Suppressor macrophage treated with lipopolysaccharide for 4 hours (primary cell): ENCODE measurements at regions not wholly inside any gene's neighbourhood (a gene's known extent, or its start where the extent isn't known, plus 50 kb on each side); places are given as distances from the start of the nearest gene placed in this dataset.
"Not testable (repeated sequence)": the region's sequence is repeated elsewhere in the genome, so short reads cannot be mapped to it uniquely, and the experiment has no call there.

ENCODE experiments used
- DNase-seq: peaks from one replicate; pipeline ENCODE4 v3.0.0-alpha.2; 2020

DNA sequence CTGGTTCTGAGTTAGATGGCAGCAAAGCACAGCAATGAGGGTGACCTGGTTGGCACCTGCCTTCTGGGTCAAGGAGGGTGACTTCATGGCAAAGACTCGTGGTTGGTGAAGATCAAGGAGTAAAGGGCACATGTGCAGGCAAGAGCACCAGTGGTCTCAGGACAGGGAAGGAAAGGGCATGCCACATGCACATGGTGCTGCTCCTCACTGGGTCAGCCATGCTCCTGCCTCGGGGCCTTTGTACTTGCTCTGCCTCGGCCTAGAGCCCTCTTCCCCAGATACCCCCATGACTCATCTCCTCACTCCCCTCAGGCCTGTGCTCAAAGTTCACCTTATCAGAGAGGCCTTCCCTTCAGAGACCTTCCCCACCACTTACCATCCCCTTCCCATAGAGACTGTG lies 106.7 kb upstream of the KDM7A start:
- DNase-seq: no peak

GRCh38 chr7:140281960-140282359 lies 105.2 kb upstream of the KDM7A start:
- no peak for DNase-seq

DNA sequence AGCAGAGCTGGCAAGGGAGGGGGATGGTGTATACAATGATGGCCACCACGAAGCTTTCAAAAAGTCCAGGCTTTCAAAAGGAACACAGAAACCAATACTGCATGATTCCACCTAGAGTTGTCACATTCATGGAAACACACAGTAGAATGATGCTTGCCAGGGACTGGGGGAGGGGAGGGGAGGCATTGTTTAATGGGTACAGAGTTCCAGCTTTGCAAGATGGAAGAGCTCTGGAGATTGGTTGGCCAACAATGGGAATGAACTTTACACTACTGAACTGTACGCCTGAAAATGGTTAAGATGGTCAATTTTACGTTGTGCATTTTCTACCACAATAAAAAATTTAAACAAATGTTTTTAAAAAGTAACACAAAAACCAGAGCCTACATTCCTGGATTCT lies 104.5 kb upstream of the KDM7A start:
- DNase-seq: no peak

GRCh38 chr7:140276001-140276400 lies 99.2 kb upstream of the KDM7A start:
- DNase-seq: no peak

- DNase-seq: no peak
Observed at GRCh38 chr7:140275069-140275965, 98.5 kb upstream of the KDM7A start.

DNA sequence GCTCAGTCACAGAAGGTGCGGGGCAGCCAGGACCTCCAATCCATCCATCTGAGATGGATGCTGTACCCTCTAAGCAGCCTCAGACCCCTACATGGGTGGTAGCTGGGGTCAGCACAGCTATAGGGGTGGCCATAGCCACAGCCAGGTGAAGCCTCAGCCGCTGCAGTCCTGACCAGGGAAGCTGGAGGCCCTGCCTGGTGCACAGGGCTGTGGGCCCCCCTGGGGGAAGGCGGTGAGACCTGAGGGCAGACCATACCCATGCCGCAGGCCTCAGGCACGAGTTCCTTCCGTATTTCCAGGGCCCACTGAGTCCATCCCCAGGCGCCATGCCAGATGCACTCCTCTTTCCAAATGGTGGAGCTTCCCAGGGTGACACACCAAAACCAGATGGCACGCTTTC lies 96.6 kb upstream of the KDM7A start:
- no peak for DNase-seq

DNA sequence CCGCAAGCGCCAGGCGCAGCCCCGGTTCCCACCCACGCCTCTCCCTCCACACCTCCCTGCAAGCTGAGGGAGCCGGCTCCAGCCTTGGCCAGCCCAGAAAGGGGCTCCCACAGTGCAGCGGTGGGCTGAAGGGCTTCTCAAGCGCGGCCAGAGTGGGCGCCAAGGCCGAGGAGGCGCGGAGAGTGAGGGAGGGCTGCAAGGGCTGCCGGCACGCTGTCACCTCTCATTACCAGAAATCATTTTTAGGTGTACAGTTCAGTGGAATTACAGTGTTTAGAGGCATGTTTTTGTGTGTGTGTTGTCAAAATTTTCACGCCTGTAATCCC lies 94.8 kb upstream of the KDM7A start:
- DNase-seq: not testable (repeated sequence)

GRCh38 chr7:140269004-140269638 lies 92.3 kb upstream of the KDM7A start:
- no peak for DNase-seq

DNA sequence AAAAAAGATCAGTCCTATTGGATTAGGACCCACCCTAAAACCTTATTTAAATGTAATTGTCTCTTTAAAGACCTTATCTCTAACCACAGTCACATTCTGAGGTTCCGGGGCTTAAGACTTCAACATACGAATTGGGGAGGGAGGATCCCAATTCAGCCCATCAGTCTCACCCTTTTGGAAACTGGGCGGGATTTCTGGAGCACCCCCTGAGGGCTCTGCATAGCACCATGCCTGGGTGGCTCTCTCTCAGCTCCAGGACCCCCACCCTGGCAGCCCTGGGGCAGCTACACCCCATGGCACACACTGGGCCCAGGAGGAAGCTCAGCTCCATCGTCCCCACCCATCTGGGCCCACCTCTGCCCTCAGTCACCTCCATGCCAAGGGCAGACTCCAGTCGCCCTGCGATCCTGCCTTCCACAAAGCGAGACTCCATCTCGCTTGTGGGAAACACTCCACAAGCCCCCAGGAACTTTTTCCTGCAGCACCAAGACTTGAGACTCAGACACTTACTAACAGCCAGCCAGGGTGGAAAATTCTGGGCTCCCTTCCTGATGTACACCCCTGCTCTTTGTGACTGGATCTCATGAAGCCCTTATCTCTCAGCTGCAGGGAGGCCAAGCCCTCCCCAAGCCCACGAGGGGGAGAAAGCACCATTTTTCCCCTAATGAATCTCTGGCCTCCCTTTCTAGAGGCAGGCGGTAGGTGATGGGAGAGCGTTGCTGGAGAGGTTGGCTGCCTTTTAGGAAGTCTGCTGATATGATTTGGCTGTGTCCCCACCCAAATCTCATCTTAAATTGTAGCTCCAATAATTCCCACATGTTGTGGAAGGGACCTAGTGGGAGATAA lies 90.8 kb upstream of the KDM7A start:
- no peak for DNase-seq

GRCh38 chr7:140263277-140263676 lies 86.5 kb upstream of the KDM7A start:
- DNase-seq: peak; percentile 49

DNA sequence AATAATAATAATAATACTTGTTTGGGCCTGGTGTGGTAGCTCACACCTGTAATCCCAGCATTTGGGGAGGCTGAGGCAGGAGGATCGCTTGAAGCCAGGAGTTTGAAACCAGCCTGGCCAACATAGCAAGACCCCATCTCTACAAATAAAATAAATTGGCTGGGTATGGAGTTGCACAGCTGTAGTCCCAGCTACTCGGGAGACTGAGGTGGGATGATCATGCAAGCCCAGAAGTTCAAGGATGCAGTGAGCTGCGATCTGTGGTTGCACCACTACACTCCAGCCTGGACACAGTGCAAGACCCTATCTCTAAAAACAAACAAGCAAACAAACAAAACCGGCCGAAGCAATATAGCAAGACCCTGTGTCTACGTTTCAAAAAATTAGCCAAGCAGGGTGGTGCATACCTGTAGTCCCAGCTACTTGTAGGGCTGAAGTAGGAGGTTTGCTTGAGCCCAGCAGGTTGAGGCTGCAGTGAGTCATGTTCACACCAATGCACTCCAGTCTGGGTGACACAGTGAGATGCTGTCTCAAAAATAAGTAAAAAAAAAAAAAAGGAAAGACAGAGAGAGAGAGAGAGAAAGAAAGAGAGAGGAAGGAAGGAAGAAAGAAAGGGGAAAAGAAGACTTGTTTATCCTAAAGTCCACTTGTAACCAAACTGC lies 85.6 kb upstream of the KDM7A start:
- DNase-seq: no peak

DNA sequence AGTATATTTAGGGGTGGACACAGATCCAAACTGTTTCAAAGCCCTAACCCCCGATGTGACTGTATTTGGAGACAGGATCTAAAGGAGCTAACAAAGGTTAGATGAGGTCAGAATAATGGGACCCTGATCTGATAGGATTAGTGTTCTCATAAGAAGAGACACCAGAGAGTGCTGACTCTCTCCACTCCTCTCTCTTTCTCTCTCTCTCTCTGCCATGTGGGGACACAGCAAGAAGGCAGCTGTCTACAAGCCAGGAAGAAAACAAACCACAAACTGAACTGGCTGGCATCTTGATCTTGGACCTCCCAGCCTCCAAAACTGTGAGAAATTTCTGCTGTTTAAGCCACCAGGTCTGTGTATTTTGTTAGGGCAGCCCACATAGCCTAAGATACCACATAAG lies 84.7 kb upstream of the KDM7A start:
- no peak for DNase-seq

GRCh38 chr7:140261105-140261486 lies 84.3 kb upstream of the KDM7A start:
- DNase-seq: no peak

DNA sequence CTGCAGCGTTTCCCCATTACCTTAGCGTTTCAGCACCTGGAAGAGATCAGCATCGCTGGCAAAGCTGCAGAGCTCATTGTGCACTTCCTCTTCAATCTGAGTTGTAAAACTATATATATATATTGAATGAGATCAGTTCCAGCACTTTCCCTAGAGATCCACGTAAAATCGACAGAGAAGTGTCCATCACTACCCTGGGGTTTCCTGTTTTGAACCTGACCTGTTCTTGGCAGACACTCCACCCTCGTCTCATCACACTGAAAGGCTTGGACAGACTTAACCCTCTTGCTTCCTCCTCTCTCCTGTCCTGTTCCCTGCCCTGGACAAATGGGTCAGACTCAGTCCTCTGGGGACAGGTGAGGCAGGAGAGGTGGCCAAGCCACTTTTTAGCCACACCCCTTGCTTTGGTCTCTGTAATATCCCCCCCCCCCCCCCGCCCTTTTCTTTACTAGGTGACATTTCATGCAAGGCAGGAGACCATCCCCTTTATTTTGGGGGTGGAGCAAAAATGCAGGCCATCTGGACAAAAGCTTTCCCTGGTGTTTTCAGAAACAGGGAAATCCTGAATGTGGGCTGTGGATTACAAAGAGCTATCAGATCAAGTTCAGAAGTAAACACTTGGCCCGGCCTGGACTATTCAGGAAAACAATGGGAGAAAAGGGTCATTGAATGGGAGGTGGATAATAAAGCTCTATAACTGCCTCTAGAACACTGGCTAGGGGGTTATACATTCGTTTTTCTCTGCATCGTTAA lies 83.7 kb upstream of the KDM7A start:
- no peak for DNase-seq

DNA sequence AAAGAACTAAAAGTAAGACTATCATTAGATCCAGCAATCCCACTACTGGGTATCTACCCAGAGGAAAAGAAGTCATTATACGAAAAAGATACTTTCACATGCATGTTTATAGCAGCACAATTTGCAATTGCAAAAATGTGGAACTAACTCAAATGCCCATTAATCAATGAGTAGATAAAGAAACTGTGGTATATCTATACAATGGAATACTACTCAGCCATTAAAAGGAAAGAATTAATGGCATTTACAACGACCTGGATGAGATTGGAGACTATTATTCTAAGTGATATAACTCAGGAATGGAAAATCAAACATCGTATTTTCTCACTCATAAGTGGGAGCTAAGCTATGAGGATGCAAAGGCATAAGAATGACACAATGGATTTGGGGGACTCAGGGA lies 80.5 kb upstream of the KDM7A start:
- not testable (repeated sequence) for DNase-seq

- not testable (repeated sequence) for DNase-seq
Observed at GRCh38 chr7:140254976-140255375, 78.2 kb upstream of the KDM7A start.

DNA sequence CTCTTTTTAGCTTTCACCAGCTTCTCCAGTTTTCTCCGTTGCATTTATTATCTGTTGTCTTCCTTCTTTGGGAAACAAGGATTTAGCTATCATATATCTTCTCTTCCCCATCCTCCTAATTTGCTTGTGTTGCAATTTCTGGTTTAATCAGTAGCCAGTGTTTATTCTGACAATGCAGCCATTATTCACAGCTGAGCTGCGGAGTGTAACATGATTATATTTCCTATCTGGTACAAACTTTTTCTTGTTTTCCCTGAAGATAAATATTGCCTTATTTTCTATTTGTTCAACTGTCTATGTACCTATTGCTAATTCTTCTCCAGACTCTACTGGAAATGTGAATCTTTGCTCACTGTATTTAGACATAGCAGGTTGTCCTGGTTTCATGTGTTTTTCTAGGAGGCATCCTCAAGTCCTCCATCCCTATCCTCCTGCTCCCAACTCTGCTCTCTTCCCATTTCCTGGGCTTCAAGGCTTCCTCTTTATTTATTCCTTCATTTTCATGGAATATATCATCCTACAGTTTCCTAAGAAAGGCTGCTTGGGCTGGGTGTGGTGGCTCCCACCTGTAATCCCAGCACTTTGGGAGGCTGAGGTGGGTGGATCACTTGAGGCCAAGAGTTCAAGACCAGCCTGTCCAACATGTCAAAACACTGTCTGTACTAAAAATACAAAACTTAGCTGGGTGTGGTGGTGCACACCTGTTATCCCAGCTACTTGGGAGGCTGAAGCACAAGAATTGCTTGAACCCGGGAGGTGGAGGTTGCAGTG lies 72.4 kb upstream of the KDM7A start:
- no peak for DNase-seq

DNA sequence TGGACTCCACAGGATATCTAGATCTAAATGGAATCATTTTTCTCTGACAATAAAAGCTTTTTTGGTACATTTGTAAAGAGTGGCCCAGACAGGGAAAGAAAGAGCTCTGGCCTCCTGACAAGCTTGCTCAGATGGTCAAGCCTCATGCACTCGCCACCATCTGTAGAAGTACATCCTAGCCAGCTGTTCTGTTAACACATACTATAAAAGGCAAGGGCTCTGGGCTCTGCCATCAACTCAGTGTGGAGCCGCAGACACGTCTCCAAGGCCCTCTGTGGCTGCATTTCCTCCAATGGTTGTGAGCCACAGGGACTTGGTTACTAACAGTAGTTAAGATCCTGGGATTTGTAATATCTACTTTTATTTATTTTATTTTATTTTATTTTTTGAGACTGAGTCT lies 70.8 kb upstream of the KDM7A start:
- no peak for DNase-seq

DNA sequence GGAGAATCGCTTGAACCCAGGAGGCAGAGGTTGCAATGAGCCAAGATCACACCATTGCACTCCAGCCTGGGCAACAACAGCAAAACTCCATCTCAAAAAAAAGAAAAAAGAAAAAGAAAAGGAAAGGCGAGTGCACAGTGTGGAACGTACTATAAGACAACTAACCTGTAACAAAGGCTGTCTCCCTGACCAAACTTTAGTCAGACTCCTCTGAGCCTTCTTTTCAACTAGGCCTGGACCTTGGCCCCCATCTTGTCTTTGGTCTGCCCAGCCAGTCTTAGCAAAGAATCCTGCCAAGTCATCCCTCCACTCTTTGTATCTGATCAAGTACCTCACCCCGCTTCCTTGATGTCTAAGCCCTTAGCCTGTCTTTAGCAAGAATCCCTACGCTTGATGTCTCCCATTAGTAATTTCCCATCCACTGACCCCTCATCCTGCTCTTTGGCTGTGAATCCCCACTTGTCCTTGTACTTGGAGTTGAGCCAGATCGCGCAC lies 68.9 kb upstream of the KDM7A start:
- no peak for DNase-seq

- DNase-seq: peak; percentile 61
Observed at GRCh38 chr7:140242057-140243031, 65.6 kb upstream of the KDM7A start.
